ENCODE measurements at regions not wholly inside any gene's neighbourhood (a gene's known extent, or its start where the extent isn't known, plus 50 kb on each side); places are given as distances from the start of the nearest gene placed in this dataset.
A peak's percentile ranks its signal among the peaks of the same experiment; 100 is the strongest.

GRCh38 chr5:101838435-101838834 is 457.6 kb downstream of the SLCO4C1 start:
- no peak overlapping the region for H3K4me3 Mint-ChIP-seq
- peaks cover 4% of the 10 kb centered on the region for H3K9me3 Mint-ChIP-seq
- H3K4me1 Mint-ChIP-seq = peaks cover 15% of the 10 kb centered on the region
- H3K36me3 Mint-ChIP-seq = no peaks in the 10 kb centered on the region
- H3K27ac Mint-ChIP-seq = peak overlapping the region; percentile 73
- no peak for DNase-seq (ENCODE audit: low spot score in 2 of 2, unreplicated experiment in 2 of 2)
- no peak for TF ChIP-seq CTCF (IDR thresholded peaks at IDR 0.05; ENCODE audit: unreplicated experiment)
- H3K27me3 Mint-ChIP-seq (ENCODE audit: low read depth) = peaks cover 6% of the 10 kb centered on the region

GRCh38 chr5:101829255-101829654 is 466.8 kb downstream of the SLCO4C1 start:
- no peaks in the 10 kb centered on the region for H3K4me1 Mint-ChIP-seq
- peaks cover 21% of the 10 kb centered on the region for H3K9me3 Mint-ChIP-seq
- no peak overlapping the region for H3K4me3 Mint-ChIP-seq
- H3K27ac Mint-ChIP-seq = no peak overlapping the region
- no peak for DNase-seq (ENCODE audit: low spot score in 2 of 2, unreplicated experiment in 2 of 2)
- no peaks in the 10 kb centered on the region for H3K36me3 Mint-ChIP-seq
- H3K27me3 Mint-ChIP-seq (ENCODE audit: low read depth) = no peaks in the 10 kb centered on the region
- TF ChIP-seq CTCF (IDR thresholded peaks at IDR 0.05; ENCODE audit: unreplicated experiment) = no peak

- Mint-ChIP-seq H3K4me3 (no peak overlapping the region), H3K27me3 (ENCODE audit: low read depth) (peaks cover 12% of the 10 kb centered on the region)
- no peak for TF ChIP-seq CTCF (IDR thresholded peaks at IDR 0.05; ENCODE audit: unreplicated experiment)
These were observed 484.6 kb downstream of the SLCO4C1 start for GRCh38 chr5:101811466-101811865.

GRCh38 chr5:101806410-101806809 is 489.7 kb downstream of the SLCO4C1 start:
- TF ChIP-seq CTCF (IDR thresholded peaks at IDR 0.05; ENCODE audit: unreplicated experiment) = no peak
- H3K27ac Mint-ChIP-seq = no peak overlapping the region
- H3K36me3 Mint-ChIP-seq = no peaks in the 10 kb centered on the region
- DNase-seq (ENCODE audit: low spot score in 2 of 2, unreplicated experiment in 2 of 2) = no peak
- peaks cover 10% of the 10 kb centered on the region for H3K27me3 Mint-ChIP-seq (ENCODE audit: low read depth)
- no peaks in the 10 kb centered on the region for H3K4me1 Mint-ChIP-seq
- H3K9me3 Mint-ChIP-seq = no peaks in the 10 kb centered on the region
- no peak overlapping the region for H3K4me3 Mint-ChIP-seq

More at GRCh38 chr5:101811466-101811865, 484.6 kb downstream of the SLCO4C1 start:
- Mint-ChIP-seq H3K9me3 (no peaks in the 10 kb centered on the region), H3K4me1 (no peaks in the 10 kb centered on the region), H3K27ac (no peak overlapping the region), H3K36me3 (no peaks in the 10 kb centered on the region)
- no peak for DNase-seq (ENCODE audit: low spot score in 2 of 2, unreplicated experiment in 2 of 2)

- H3K36me3 Mint-ChIP-seq = no peaks in the 10 kb centered on the region
- H3K27me3 Mint-ChIP-seq (ENCODE audit: low read depth) = peaks cover 6% of the 10 kb centered on the region
- DNase-seq (ENCODE audit: low spot score in 2 of 2, unreplicated experiment in 2 of 2) = no peak
- peaks cover 8% of the 10 kb centered on the region for H3K9me3 Mint-ChIP-seq
- no peak overlapping the region for H3K27ac Mint-ChIP-seq
- no peak overlapping the region for H3K4me3 Mint-ChIP-seq
- no peak for TF ChIP-seq CTCF (IDR thresholded peaks at IDR 0.05; ENCODE audit: unreplicated experiment)
- no peaks in the 10 kb centered on the region for H3K4me1 Mint-ChIP-seq
These were observed 499.7 kb downstream of the SLCO4C1 start for GRCh38 chr5:101796427-101796826.

- TF ChIP-seq CTCF (IDR thresholded peaks at IDR 0.05; ENCODE audit: unreplicated experiment) = no peak
- Mint-ChIP-seq H3K4me1 (no peaks in the 10 kb centered on the region), H3K4me3 (no peak overlapping the region), H3K27ac (no peak overlapping the region), H3K36me3 (no peaks in the 10 kb centered on the region), H3K27me3 (ENCODE audit: low read depth) (peaks cover 10% of the 10 kb centered on the region), H3K9me3 (peaks cover 4% of the 10 kb centered on the region)
- DNase-seq (ENCODE audit: low spot score in 2 of 2, unreplicated experiment in 2 of 2) = no peak
These were observed 507.3 kb downstream of the SLCO4C1 start for GRCh38 chr5:101788797-101789196.

Measured in mesothelial cell of epicardium (in vitro differentiated cells).